ENCODE measurements at regions not wholly inside any gene's neighbourhood (a gene's known extent, or its start where the extent isn't known, plus 50 kb on each side); places are given as distances from the start of the nearest gene placed in this dataset.

DNA sequence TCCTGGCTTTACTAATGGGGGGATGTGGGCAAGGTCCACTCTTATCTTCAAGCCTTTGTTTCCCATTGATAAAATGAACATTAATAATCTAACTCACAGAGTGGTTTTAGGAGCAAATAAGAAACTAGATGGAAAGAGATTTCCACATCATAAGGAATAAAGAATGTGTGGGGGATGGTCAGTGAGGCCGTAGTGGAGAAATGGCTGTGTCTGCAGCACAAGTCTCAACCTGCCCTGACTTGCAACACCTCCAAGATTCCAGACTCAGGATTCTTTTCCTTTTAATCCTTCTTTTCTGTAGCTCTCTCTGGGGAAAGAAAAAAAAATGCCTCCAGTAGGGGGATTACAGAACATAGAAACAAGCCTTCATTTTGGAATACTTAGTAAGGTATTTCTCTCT is 124.2 kb upstream of the MEX3C start:
- DNase-seq (ENCODE audit: low read depth in 1 of 2, low spot score in 2 of 2) (no peak), FAIRE-seq (no peak)
- Histone ChIP-seq H2BK5ac (ENCODE audit: low read depth, low read length) (no peak overlapping the region; the same call in 1 of the 2 replicates), H2BK20ac (ENCODE audit: low read length) (no peak overlapping the region), H3K36me3 (ENCODE audit: control insufficient read depth in 2 of 4, insufficient read depth in 4 of 4, low read length in 3 of 4) (no peaks in the 10 kb centered on the region), H3K14ac (ENCODE audit: insufficient read length) (no peak overlapping the region), H3K27me3 (replicated peaks in 1 of 4; ENCODE audit: control insufficient read depth in 3 of 4, extremely low read depth in 1 of 4, insufficient read depth in 3 of 4, low read length in 3 of 4) (no peaks in the 10 kb centered on the region), H3K79me1 (ENCODE audit: low read depth, low read length) (no peaks in the 10 kb centered on the region), H3K4me2 (ENCODE audit: insufficient read depth in 1 of 2, low read depth in 2 of 2, low read length in 2 of 2) (no peak overlapping the region), H3K27ac (ENCODE audit: low read depth, low read length) (no peak overlapping the region), H2BK120ac (replicated peaks; ENCODE audit: low read depth, low read length) (no peak overlapping the region), H3K18ac (ENCODE audit: extremely low read depth, low read length) (no peak overlapping the region), H3K23ac (ENCODE audit: insufficient read length) (no peak overlapping the region), H4K20me1 (replicated peaks in 1 of 2; ENCODE audit: control insufficient read depth in 1 of 2, insufficient read depth in 2 of 2, low read length in 2 of 2) (no peaks in the 10 kb centered on the region), H3K9ac (replicated peaks in 1 of 4; ENCODE audit: extremely low read depth in 1 of 4, low read depth in 3 of 4, low read length in 3 of 4) (no peak overlapping the region), H3K4ac (replicated peaks; ENCODE audit: insufficient read length, low read depth, low read length) (no peak overlapping the region), H2AK5ac (ENCODE audit: low read depth, low read length) (no peak overlapping the region), H3K9me3 (ENCODE audit: insufficient read depth in 2 of 2, low read depth in 1 of 2, low read length in 1 of 2) (peaks cover 0 to 2% of the 10 kb centered on the region in 2 experiments; a peak in 1 of 4 replicates), H3K79me2 (ENCODE audit: control insufficient read depth in 1 of 2, insufficient read depth in 2 of 2, low read length in 2 of 2) (no peaks in the 10 kb centered on the region), H3K4me1 (replicated peaks in 1 of 4; ENCODE audit: control insufficient read depth in 3 of 4, insufficient read depth in 4 of 4, low read length in 3 of 4) (no peaks in the 10 kb centered on the region), H2BK12ac (ENCODE audit: low read depth, low read length) (no peak overlapping the region), H3K56ac (replicated peaks; ENCODE audit: insufficient read length, low read depth, low read length) (no peak overlapping the region), H2BK15ac (ENCODE audit: low read length) (no peak overlapping the region), H3K4me3 (ENCODE audit: extremely low read depth in 1 of 4, insufficient read depth in 2 of 4, low read depth in 3 of 4, low read length in 4 of 4) (no peak overlapping the region), H3K23me2 (ENCODE audit: low read depth, low read length) (no peaks in the 10 kb centered on the region), H2AFZ (ENCODE audit: low read length) (peak overlapping the region; percentile 34; the same call in 1 of the 2 replicates), H4K8ac (ENCODE audit: extremely low read depth, insufficient read depth, low read length) (no peak overlapping the region), H4K91ac (replicated peaks; ENCODE audit: insufficient read length, low read length) (no peak overlapping the region), H4K5ac (ENCODE audit: insufficient read length, low read depth, low read length) (no peak overlapping the region)
- 95% methylated on average over 1 of the region's 1 CpG; no CpG with 5 or more reads in 1 of the 2 experiments for WGBS, 2 experiments (ENCODE audit: extremely low coverage in 1 of 2, insufficient coverage in 1 of 2, insufficient read length in 1 of 2, insufficient replicate concordance in 2 of 2, low coverage in 1 of 2, low lambda C conversion rate in 2 of 2, missing lambda C conversion rate in 1 of 2)
- TF ChIP-seq, protein P1, sequence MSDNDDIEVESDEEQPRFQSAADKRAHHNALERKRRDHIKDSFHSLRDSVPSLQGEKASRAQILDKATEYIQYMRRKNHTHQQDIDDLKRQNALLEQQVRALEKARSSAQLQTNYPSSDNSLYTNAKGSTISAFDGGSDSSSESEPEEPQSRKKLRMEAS (IDR thresholded peaks at IDR 0.05): no peak
- TF ChIP-seq GABPA (IDR thresholded peaks at IDR 0.05; ENCODE audit: borderline replicate concordance, insufficient read depth, low read length) (no peak), SUZ12 (IDR thresholded peaks at IDR 0.05; ENCODE audit: low read length) (no peak), CHD2 (IDR thresholded peaks at IDR 0.05; ENCODE audit: low read length) (no peak), MAFK (IDR thresholded peaks at IDR 0.05; ENCODE audit: low read depth, low read length) (no peak), RNF2 (IDR thresholded peaks at IDR 0.05; ENCODE audit: borderline replicate concordance, low read depth, low read length, missing control alignments, poor library complexity, severe bottlenecking) (no peak), CEBPB (IDR thresholded peaks at IDR 0.05; ENCODE audit: low read depth, low read length) (no peak), ASH2L (IDR thresholded peaks at IDR 0.05; ENCODE audit: low read length) (no peak), RAD21 (IDR thresholded peaks at IDR 0.05 in 1 of 2, conservative IDR thresholded peaks at IDR 0.05 in 1 of 2; ENCODE audit: low read depth in 2 of 2, low read length in 2 of 2) (no peak), TBP (IDR thresholded peaks at IDR 0.05; ENCODE audit: low read depth, low read length) (no peak), BRCA1 (IDR thresholded peaks at IDR 0.05; ENCODE audit: low read depth, low read length) (no peak), HDAC6 (IDR thresholded peaks at IDR 0.05; ENCODE audit: low read depth, low read length) (no peak), JUN (IDR thresholded peaks at IDR 0.05; ENCODE audit: low read depth, low read length) (no peak)
- ChIA-PET POLR2A (ENCODE audit: partially characterized antibody) (no interaction called here), CTCF (ENCODE audit: partially characterized antibody) (interaction anchor here (1.0 kb wide), 1 partner anchor 17 kb away, joined by 3 read pairs; no protein-coding TSS in a partner anchor)
